CD4-positive, alpha-beta T cell treated with Interleukin-6 for 4 hours (primary cell): ENCODE measurements at regions not wholly inside any gene's neighbourhood (a gene's known extent, or its start where the extent isn't known, plus 50 kb on each side); places are given as distances from the start of the nearest gene placed in this dataset.

Experiments
- DNase-seq: peaks from one replicate; pipeline ENCODE4 v3.0.0-alpha.2; 2020; ENCODE audit warnings: mixed read lengths

GRCh38 chr20:43799150-43799711 lies 72.4 kb upstream of the GTSF1L start:
- no peak for DNase-seq

- DNase-seq = no peak
Observed at GRCh38 chr20:43798291-43799149, 71.7 kb upstream of the GTSF1L start.

GRCh38 chr20:43794326-43794725 lies 67.5 kb upstream of the GTSF1L start:
- no peak for DNase-seq

DNA sequence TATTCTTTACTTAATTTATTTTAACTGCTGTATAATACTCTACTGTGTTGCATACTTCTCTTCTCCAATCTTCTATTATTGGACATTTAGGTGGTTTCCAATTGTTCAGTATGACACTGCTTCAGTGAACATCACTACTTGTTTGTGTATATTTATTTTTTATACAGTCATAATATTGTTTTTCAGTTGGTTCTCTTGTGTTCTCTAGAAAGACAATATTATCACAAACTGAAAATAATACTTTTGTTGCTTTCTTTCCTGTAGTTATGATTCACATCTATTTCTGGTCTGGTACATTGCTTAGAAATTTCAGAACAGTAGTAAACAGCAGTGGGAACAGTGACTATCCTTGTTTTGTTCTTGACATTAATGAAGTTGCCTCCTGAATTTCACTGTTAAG lies 62.8 kb upstream of the GTSF1L start:
- DNase-seq = no peak

- no peak for DNase-seq
Observed at GRCh38 chr20:43787937-43788336, 61.1 kb upstream of the GTSF1L start.

DNA sequence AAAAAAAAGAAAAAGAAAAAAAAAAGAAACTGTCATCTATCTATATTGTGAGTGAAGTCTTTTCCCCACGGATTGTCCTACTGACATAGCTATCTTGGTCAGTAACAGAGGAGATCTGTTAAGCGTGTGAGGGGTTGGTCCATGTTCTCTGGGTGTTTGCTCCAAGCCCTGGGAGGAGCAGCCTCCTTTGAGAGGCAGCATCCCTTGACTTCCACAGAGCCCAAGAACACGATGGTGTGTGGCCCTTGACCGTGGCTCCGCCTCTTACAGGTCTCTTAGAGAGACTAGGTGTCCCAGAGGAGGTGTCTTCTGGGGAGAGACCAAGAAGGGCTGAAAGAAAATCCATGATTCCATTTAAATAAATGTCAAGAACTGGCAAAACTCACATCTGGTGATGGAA lies 60.1 kb upstream of the GTSF1L start:
- DNase-seq = no peak

DNA sequence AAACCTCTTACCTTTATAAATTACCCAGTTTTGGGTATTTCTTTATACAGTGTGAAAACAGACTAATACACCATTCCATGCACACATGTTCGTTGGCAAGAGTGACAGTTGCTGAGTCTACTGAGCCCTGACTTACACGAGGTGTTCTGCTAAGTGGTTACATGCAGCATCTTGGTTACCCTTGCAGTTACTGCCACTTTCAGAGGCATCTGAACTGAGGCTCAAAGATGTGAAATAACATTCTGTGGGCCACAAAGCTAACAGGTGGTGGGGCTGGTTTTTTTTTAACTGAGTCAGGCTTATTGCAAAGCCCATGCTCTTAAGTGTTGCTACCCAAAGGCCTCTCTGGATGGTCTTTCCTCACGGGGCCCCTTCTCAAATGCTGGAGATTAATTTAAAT lies 54.4 kb upstream of the GTSF1L start:
- no peak for DNase-seq

DNA sequence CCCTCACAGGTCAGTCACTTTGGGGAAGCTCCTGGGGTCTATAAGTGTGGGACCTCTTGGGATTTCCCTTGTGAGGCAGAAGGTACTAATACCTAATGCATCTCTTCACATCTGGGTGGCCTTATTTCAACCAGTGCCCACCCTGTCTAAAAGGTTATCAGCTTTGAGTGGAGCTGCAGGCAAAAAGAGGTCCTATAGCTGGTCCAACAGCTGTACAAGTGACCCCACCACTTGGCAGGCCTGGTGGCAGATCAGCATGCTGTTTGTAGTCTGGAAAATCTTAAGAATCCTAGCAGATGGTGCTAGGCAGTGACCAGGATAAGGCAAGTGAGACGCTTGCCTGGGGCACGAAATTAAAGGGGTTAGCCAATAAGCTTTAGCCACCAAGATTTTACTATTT lies 51.6 kb upstream of the GTSF1L start:
- no peak for DNase-seq

DNA sequence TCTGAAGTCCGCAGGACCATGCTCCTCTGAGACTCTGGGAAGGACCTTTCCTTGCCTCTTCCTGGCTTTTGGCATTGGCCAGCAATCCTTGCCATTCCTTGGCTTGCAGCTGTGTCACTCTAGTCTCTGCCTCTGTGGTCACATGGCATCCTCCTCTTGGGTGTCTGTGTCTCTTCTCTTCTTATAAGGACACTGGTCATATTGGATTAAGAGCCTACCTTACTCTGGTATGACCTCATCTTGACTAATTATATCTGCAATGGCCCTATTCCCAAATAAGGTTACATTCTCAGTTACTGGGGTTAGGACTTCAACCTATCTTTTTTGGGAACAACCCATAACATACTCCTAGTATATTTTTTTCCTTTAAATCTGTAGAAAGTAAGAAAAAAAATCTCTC lies 49.9 kb upstream of the GTSF1L start:
- no peak for DNase-seq
